Activated naive CD8-positive, alpha-beta T cell treated with anti-CD3 and anti-CD28 coated beads, Interleukin-2, amount 10 ng/mL, durations not matched to agents 7 days and 5 days (primary cell): ENCODE measurements at regions not wholly inside any gene's neighbourhood (a gene's known extent, or its start where the extent isn't known, plus 50 kb on each side); places are given as distances from the start of the nearest gene placed in this dataset.

ENCODE experiments used
- ATAC-seq: fragments of 150-1000 bp; cut with Tn5 transposase; one replicate; pipeline ENCODE4 v1.10.0; 2021; ENCODE audit warnings: low read depth, moderate library complexity
- POLR2A ChIA-PET: fragments of 350-600 bp; sonication (Branson Sonifier 250); formaldehyde crosslinking; loops from one replicate; lab custom pipeline; 2021; ENCODE audit warnings: antibody characterized with exemption; lab: Charles Lee
- DNase-seq: peaks from one replicate; pipeline ENCODE4 v3.0.0; 2021
- H3K27ac Mint-ChIP-seq: one replicate; pipeline ENCODE4 v1.8.0; 2022; ENCODE audit warnings: mild to moderate bottlenecking, mixed read lengths
- H3K27me3 Mint-ChIP-seq: one replicate; pipeline ENCODE4 v1.8.0; 2022; ENCODE audit warnings: mild to moderate bottlenecking, moderate library complexity, mixed read lengths
- H3K36me3 Mint-ChIP-seq: one replicate; pipeline ENCODE4 v1.8.0; 2021; ENCODE audit warnings: mild to moderate bottlenecking, mixed read lengths
- H3K4me1 Mint-ChIP-seq: one replicate; pipeline ENCODE4 v1.8.0; 2021; ENCODE audit warnings: mixed read lengths
- H3K4me3 Mint-ChIP-seq: one replicate; pipeline ENCODE4 v1.8.0; 2022; ENCODE audit warnings: mild to moderate bottlenecking, moderate library complexity, mixed read lengths
- H3K9me3 Mint-ChIP-seq: one replicate; pipeline ENCODE4 v1.8.0; 2021; ENCODE audit warnings: mixed read lengths

- Mint-ChIP-seq H3K4me1 (no peaks in the 10 kb centered on the region), H3K27me3 (peaks cover 9% of the 10 kb centered on the region), H3K27ac (no peak overlapping the region), H3K4me3 (no peak overlapping the region), H3K9me3 (no peaks in the 10 kb centered on the region), H3K36me3 (no peaks in the 10 kb centered on the region)
- DNase-seq (no peak), ATAC-seq (no peak)
- POLR2A ChIA-PET: no interaction called here
Observed at GRCh38 chr5:159645179-159645846, 271.0 kb upstream of the ADRA1B start.

GRCh38 chr5:159650803-159651202, 265.5 kb upstream of the ADRA1B start:
- no peaks in the 10 kb centered on the region for H3K9me3 Mint-ChIP-seq

GRCh38 chr5:159655757-159656409, 260.4 kb upstream of the ADRA1B start:
- no peak overlapping the region for H3K27ac Mint-ChIP-seq
- H3K9me3 Mint-ChIP-seq: no peaks in the 10 kb centered on the region
- no peaks in the 10 kb centered on the region for H3K4me1 Mint-ChIP-seq
- DNase-seq (no peak), ATAC-seq (no peak)
- POLR2A ChIA-PET: no interaction called here
- no peaks in the 10 kb centered on the region for H3K27me3 Mint-ChIP-seq
- H3K4me3 Mint-ChIP-seq: no peak overlapping the region
- no peaks in the 10 kb centered on the region for H3K36me3 Mint-ChIP-seq

More at GRCh38 chr5:159650803-159651202, 265.5 kb upstream of the ADRA1B start:
- no peaks in the 10 kb centered on the region for H3K27me3 Mint-ChIP-seq
- H3K27ac Mint-ChIP-seq: no peak overlapping the region
- no peak for DNase-seq
- POLR2A ChIA-PET: no interaction called here
- no peaks in the 10 kb centered on the region for H3K36me3 Mint-ChIP-seq
- ATAC-seq: no peak
- H3K4me3 Mint-ChIP-seq: no peak overlapping the region
- no peaks in the 10 kb centered on the region for H3K4me1 Mint-ChIP-seq

GRCh38 chr5:159657298-159657697, 259.0 kb upstream of the ADRA1B start:
- H3K36me3 Mint-ChIP-seq: no peaks in the 10 kb centered on the region
- no peaks in the 10 kb centered on the region for H3K9me3 Mint-ChIP-seq
- H3K27me3 Mint-ChIP-seq: no peaks in the 10 kb centered on the region
- H3K4me1 Mint-ChIP-seq: no peaks in the 10 kb centered on the region
- H3K4me3 Mint-ChIP-seq: no peak overlapping the region
- DNase-seq: no peak
- H3K27ac Mint-ChIP-seq: no peak overlapping the region
- POLR2A ChIA-PET: no interaction called here
- ATAC-seq: no peak

- DNase-seq (no peak), ATAC-seq (no peak)
- H3K27me3 Mint-ChIP-seq: no peaks in the 10 kb centered on the region
- H3K36me3 Mint-ChIP-seq: no peaks in the 10 kb centered on the region
- H3K4me1 Mint-ChIP-seq: no peaks in the 10 kb centered on the region
- POLR2A ChIA-PET: no interaction called here
- H3K4me3 Mint-ChIP-seq: no peak overlapping the region
- H3K9me3 Mint-ChIP-seq: no peaks in the 10 kb centered on the region
- no peak overlapping the region for H3K27ac Mint-ChIP-seq
Observed at GRCh38 chr5:159657771-159658170, 258.5 kb upstream of the ADRA1B start.

GRCh38 chr5:159658266-159658925, 257.9 kb upstream of the ADRA1B start:
- Mint-ChIP-seq H3K4me3 (no peak overlapping the region), H3K27ac (no peak overlapping the region), H3K9me3 (no peaks in the 10 kb centered on the region), H3K27me3 (no peaks in the 10 kb centered on the region), H3K4me1 (no peaks in the 10 kb centered on the region), H3K36me3 (no peaks in the 10 kb centered on the region)
- DNase-seq (no peak), ATAC-seq (no peak)
- POLR2A ChIA-PET: no interaction called here

- no peak overlapping the region for H3K4me3 Mint-ChIP-seq
- ATAC-seq: no peak
- H3K36me3 Mint-ChIP-seq: no peaks in the 10 kb centered on the region
- no peaks in the 10 kb centered on the region for H3K9me3 Mint-ChIP-seq
- H3K27ac Mint-ChIP-seq: no peak overlapping the region
- no peak for DNase-seq
- POLR2A ChIA-PET: no interaction called here
- H3K4me1 Mint-ChIP-seq: no peaks in the 10 kb centered on the region
- H3K27me3 Mint-ChIP-seq: no peaks in the 10 kb centered on the region
Observed at GRCh38 chr5:159660401-159660800, 255.9 kb upstream of the ADRA1B start.

- no peak for ATAC-seq
- no peak overlapping the region for H3K4me3 Mint-ChIP-seq
- H3K27ac Mint-ChIP-seq: no peak overlapping the region
- no peak for DNase-seq
- no peaks in the 10 kb centered on the region for H3K27me3 Mint-ChIP-seq
- no peaks in the 10 kb centered on the region for H3K36me3 Mint-ChIP-seq
- no peaks in the 10 kb centered on the region for H3K9me3 Mint-ChIP-seq
- H3K4me1 Mint-ChIP-seq: peaks cover 2% of the 10 kb centered on the region
- POLR2A ChIA-PET: no interaction called here
Observed at GRCh38 chr5:159663986-159664385, 252.3 kb upstream of the ADRA1B start.

GRCh38 chr5:159667286-159667685, 249.0 kb upstream of the ADRA1B start:
- Mint-ChIP-seq H3K36me3 (no peaks in the 10 kb centered on the region), H3K4me1 (peaks cover 2% of the 10 kb centered on the region), H3K27me3 (peaks cover 8% of the 10 kb centered on the region), H3K4me3 (no peak overlapping the region), H3K9me3 (no peaks in the 10 kb centered on the region), H3K27ac (no peak overlapping the region)
- ATAC-seq: no peak
- DNase-seq: no peak
- POLR2A ChIA-PET: no interaction called here

GRCh38 chr5:159668556-159668955, 247.7 kb upstream of the ADRA1B start:
- ATAC-seq: no peak
- Mint-ChIP-seq H3K4me1 (peaks cover 2% of the 10 kb centered on the region), H3K36me3 (no peaks in the 10 kb centered on the region), H3K4me3 (no peak overlapping the region), H3K27ac (no peak overlapping the region), H3K27me3 (peaks cover 8% of the 10 kb centered on the region), H3K9me3 (peaks cover 3% of the 10 kb centered on the region)
- POLR2A ChIA-PET: no interaction called here
- DNase-seq: no peak

- POLR2A ChIA-PET: no interaction called here
- Mint-ChIP-seq H3K9me3 (peaks cover 4% of the 10 kb centered on the region), H3K36me3 (no peaks in the 10 kb centered on the region), H3K4me3 (no peak overlapping the region), H3K4me1 (peaks cover 2% of the 10 kb centered on the region), H3K27ac (no peak overlapping the region), H3K27me3 (peaks cover 8% of the 10 kb centered on the region)
- DNase-seq (no peak), ATAC-seq (no peak)
Observed at GRCh38 chr5:159669559-159669958, 246.7 kb upstream of the ADRA1B start.

GRCh38 chr5:159671886-159672285, 244.4 kb upstream of the ADRA1B start:
- Mint-ChIP-seq H3K9me3 (peaks cover 4% of the 10 kb centered on the region), H3K4me1 (peaks cover 2% of the 10 kb centered on the region), H3K4me3 (no peak overlapping the region), H3K27me3 (peaks cover 8% of the 10 kb centered on the region), H3K27ac (no peak overlapping the region), H3K36me3 (no peaks in the 10 kb centered on the region)
- POLR2A ChIA-PET: no interaction called here
- no peak for DNase-seq
- ATAC-seq: no peak

GRCh38 chr5:159673538-159673937, 242.7 kb upstream of the ADRA1B start:
- no peaks in the 10 kb centered on the region for H3K36me3 Mint-ChIP-seq
- peaks cover 4% of the 10 kb centered on the region for H3K9me3 Mint-ChIP-seq
- no peak overlapping the region for H3K4me3 Mint-ChIP-seq
- peaks cover under 1% of the 10 kb centered on the region for H3K4me1 Mint-ChIP-seq
- ATAC-seq (no peak), DNase-seq (no peak)
- POLR2A ChIA-PET: no interaction called here
- peaks cover 8% of the 10 kb centered on the region for H3K27me3 Mint-ChIP-seq
- no peak overlapping the region for H3K27ac Mint-ChIP-seq
